SW480 (cell line): ENCODE measurements at regions not wholly inside any gene's neighbourhood (a gene's known extent, or its start where the extent isn't known, plus 50 kb on each side); places are given as distances from the start of the nearest gene placed in this dataset.

Source experiments
- DNase-seq: peaks from one replicate; pipeline ENCODE4 v3.0.0-alpha.2; 2016; ENCODE audit warnings: low spot score

- DNase-seq = no peak
Observed at GRCh38 chr3:73697020-73697419, 72.3 kb upstream of the PDZRN3 start.

GRCh38 chr3:73695841-73696240 is 71.1 kb upstream of the PDZRN3 start:
- DNase-seq = no peak

- DNase-seq = no peak
Observed at GRCh38 chr3:73694983-73695757, 70.4 kb upstream of the PDZRN3 start.

- no peak for DNase-seq
Observed at GRCh38 chr3:73687106-73688004, 62.6 kb upstream of the PDZRN3 start.

- peak; percentile 9 for DNase-seq
Observed at GRCh38 chr3:73685061-73685460, 60.3 kb upstream of the PDZRN3 start.

- peak; percentile 11 for DNase-seq
Observed at GRCh38 chr3:73683706-73684105, 59.0 kb upstream of the PDZRN3 start.

GRCh38 chr3:73681610-73682009 is 56.9 kb upstream of the PDZRN3 start:
- DNase-seq = no peak

- DNase-seq = no peak
Observed at GRCh38 chr3:73681198-73681597, 56.5 kb upstream of the PDZRN3 start.

- DNase-seq = no peak
Observed at GRCh38 chr3:73680391-73681095, 55.8 kb upstream of the PDZRN3 start.

- DNase-seq = no peak
Observed at GRCh38 chr3:73677336-73678024, 52.7 kb upstream of the PDZRN3 start.
